ENCODE measurements at regions not wholly inside any gene's neighbourhood (a gene's known extent, or its start where the extent isn't known, plus 50 kb on each side); places are given as distances from the start of the nearest gene placed in this dataset.

DNA sequence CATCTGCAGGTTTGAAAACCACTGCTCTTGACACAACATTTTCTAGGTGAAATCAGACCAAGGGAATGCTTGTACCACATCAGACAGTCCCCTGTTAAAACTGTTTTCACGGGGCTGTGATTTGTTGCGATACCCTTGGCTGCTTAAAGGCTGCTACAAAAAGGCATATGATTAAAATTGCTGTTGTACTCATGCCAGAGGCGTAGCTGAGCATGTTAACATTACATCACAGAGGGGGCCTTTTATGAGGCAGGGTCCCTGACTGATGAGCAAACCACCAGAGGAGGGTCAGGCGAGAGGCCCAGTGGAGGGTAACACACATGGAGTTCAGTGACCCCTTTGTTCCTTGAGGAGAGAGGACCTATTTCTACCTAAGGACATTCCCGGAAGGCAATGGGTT lies 70.4 kb upstream of the CDYL start:
- intact Hi-C loops (cut with micrococcal nuclease) = no loop called here
- BruUV-seq (replicated peaks) = no TSS peak

More for the DNA sequence above, 70.4 kb upstream of the CDYL start:
- no peak overlapping the region for H2AFZ ChIP-seq (ENCODE audit: low read depth, low read length)
- no peaks in the 10 kb centered on the region for H3K36me3 ChIP-seq (ENCODE audit: control insufficient read depth in 2 of 2, extremely low read depth in 1 of 2, insufficient read depth in 2 of 2, low read length in 2 of 2)
- H3K79me2 ChIP-seq (ENCODE audit: control insufficient read depth, insufficient read depth, low read length) = no peaks in the 10 kb centered on the region
- TF ChIP-seq MYC (IDR thresholded peaks at IDR 0.05; ENCODE audit: low read depth, low read length) (no peak), POLR2A (IDR thresholded peaks at IDR 0.05; ENCODE audit: low read depth, low read length) (no peak), GATA2 (IDR thresholded peaks at IDR 0.05; ENCODE audit: insufficient read depth, insufficient read length, low read depth, low read length) (no peak), EZH2 (IDR thresholded peaks at IDR 0.05; ENCODE audit: borderline replicate concordance, low read depth, low read length, severe bottlenecking) (no peak), JUN (IDR thresholded peaks at IDR 0.05; ENCODE audit: borderline replicate concordance, insufficient read depth, insufficient read length, low read depth) (no peak), POLR2AphosphoS5 (IDR thresholded peaks at IDR 0.05; ENCODE audit: insufficient read depth, low read depth, low read length) (no peak), FOS (IDR thresholded peaks at IDR 0.05; ENCODE audit: borderline replicate concordance, insufficient read depth, low read length) (no peak)
- TF ChIP-seq, protein P1, sequence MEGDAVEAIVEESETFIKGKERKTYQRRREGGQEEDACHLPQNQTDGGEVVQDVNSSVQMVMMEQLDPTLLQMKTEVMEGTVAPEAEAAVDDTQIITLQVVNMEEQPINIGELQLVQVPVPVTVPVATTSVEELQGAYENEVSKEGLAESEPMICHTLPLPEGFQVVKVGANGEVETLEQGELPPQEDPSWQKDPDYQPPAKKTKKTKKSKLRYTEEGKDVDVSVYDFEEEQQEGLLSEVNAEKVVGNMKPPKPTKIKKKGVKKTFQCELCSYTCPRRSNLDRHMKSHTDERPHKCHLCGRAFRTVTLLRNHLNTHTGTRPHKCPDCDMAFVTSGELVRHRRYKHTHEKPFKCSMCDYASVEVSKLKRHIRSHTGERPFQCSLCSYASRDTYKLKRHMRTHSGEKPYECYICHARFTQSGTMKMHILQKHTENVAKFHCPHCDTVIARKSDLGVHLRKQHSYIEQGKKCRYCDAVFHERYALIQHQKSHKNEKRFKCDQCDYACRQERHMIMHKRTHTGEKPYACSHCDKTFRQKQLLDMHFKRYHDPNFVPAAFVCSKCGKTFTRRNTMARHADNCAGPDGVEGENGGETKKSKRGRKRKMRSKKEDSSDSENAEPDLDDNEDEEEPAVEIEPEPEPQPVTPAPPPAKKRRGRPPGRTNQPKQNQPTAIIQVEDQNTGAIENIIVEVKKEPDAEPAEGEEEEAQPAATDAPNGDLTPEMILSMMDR (IDR thresholded peaks at IDR 0.05; ENCODE audit: extremely low read depth in 1 of 2, insufficient read depth in 1 of 2, low read depth in 1 of 2, low read length in 2 of 2) = no peak
- TF ChIP-seq, protein P2, sequence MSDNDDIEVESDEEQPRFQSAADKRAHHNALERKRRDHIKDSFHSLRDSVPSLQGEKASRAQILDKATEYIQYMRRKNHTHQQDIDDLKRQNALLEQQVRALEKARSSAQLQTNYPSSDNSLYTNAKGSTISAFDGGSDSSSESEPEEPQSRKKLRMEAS (IDR thresholded peaks at IDR 0.05; ENCODE audit: insufficient read depth, insufficient read length) = no peak
- H4K20me1 ChIP-seq (replicated peaks; ENCODE audit: control insufficient read depth, extremely low read depth, insufficient read depth, low read length) = no peaks in the 10 kb centered on the region
- DNase-seq (ENCODE audit: low read depth, low spot score) = no peak
- no peaks in the 10 kb centered on the region for H3K4me1 ChIP-seq (ENCODE audit: control insufficient read depth, extremely low read depth, insufficient read depth, low read length)
- H3K9me3 ChIP-seq (replicated peaks; ENCODE audit: control insufficient read depth, insufficient read depth, low read length) = no peaks in the 10 kb centered on the region
- no peak overlapping the region for H3K9ac ChIP-seq (replicated peaks; ENCODE audit: extremely low read depth, insufficient read depth, low read length)
- ChIA-PET CTCF (no interaction called here), POLR2A (no interaction called here)
- no peak overlapping the region for H3K27ac ChIP-seq (ENCODE audit: insufficient read depth, low read depth, low read length)
- FAIRE-seq = no peak
- H3K4me3 ChIP-seq (replicated peaks in 1 of 3; ENCODE audit: insufficient read depth in 1 of 3, low read depth in 1 of 3, low read length in 3 of 3) = no peak overlapping the region
- dilution Hi-C loops (cut with MboI; ENCODE audit: extremely low pct_ligation_motif_present, low sequenced_read_pairs) = no loop called here
- H3K4me2 ChIP-seq (ENCODE audit: insufficient read depth, low read length) = no peak overlapping the region
- no peaks in the 10 kb centered on the region for H3K9me1 ChIP-seq (replicated peaks; ENCODE audit: control insufficient read depth, extremely low read depth, insufficient read depth, low read length)
- peaks cover 0 to 2% of the 10 kb centered on the region in 2 experiments for H3K27me3 ChIP-seq (ENCODE audit: control insufficient read depth in 2 of 2, insufficient read depth in 2 of 2, low read length in 2 of 2)
